Esophagus muscularis mucosa (tissue), 3 donors: ENCODE measurements at regions not wholly inside any gene's neighbourhood (a gene's known extent, or its start where the extent isn't known, plus 50 kb on each side); places are given as distances from the start of the nearest gene placed in this dataset.

Experiments used
- CTCF ChIP-seq, 3 experiments: fragments of 200-600 bp in 2 of 3; fragments of 450-650 bp in 1 of 3; sonication (generic) in 2 of 3; IDR thresholded peaks; one replicate each; pipeline ENCODE4 v1.5.1; 2017 to 2019; ENCODE audit warnings: antibody characterized with exemption in 3 of 3, mild to moderate bottlenecking in 2 of 3, moderate library complexity in 1 of 3
- POLR2A ChIP-seq: fragments of 450-650 bp; IDR thresholded peaks from one replicate; pipeline ENCODE4 v1.6.1; 2017; ENCODE audit warnings: antibody characterized with exemption, moderate library complexity, mild to moderate bottlenecking, low read depth

- TF ChIP-seq POLR2A: no peak
- TF ChIP-seq CTCF (IDR thresholded peaks at IDR 0.05): no peak
Measured at GRCh38 chr2:21668078-21668710, 544.4 kb downstream of the TDRD15 start.
